Osteocyte (in vitro differentiated cells): ENCODE measurements at regions not wholly inside any gene's neighbourhood (a gene's known extent, or its start where the extent isn't known, plus 50 kb on each side); places are given as distances from the start of the nearest gene placed in this dataset.

Experiments used
- DNase-seq: peaks from one replicate; pipeline ENCODE4 v3.0.0; 2021; ENCODE audit warnings: mixed read lengths; ENCODE audit not compliant: unreplicated experiment; ENCODE audit errors: extremely low spot score
- H3K27ac Mint-ChIP-seq: one replicate; pipeline ENCODE4 v1.8.0; 2021; ENCODE audit warnings: mild to moderate bottlenecking, mixed read lengths; ENCODE audit not compliant: unreplicated experiment
- H3K27me3 Mint-ChIP-seq: one replicate; pipeline ENCODE4 v1.8.0; 2021; ENCODE audit warnings: mixed read lengths; ENCODE audit not compliant: unreplicated experiment
- H3K36me3 Mint-ChIP-seq: one replicate; pipeline ENCODE4 v1.8.0; 2021; ENCODE audit warnings: mixed read lengths; ENCODE audit not compliant: unreplicated experiment
- H3K4me1 Mint-ChIP-seq: one replicate; pipeline ENCODE4 v1.8.0; 2021; ENCODE audit warnings: mixed read lengths; ENCODE audit not compliant: unreplicated experiment
- H3K4me3 Mint-ChIP-seq: one replicate; pipeline ENCODE4 v1.8.0; 2021; ENCODE audit warnings: mild to moderate bottlenecking, moderate library complexity, mixed read lengths; ENCODE audit not compliant: unreplicated experiment
- H3K9me3 Mint-ChIP-seq: one replicate; pipeline ENCODE4 v1.8.0; 2021; ENCODE audit warnings: mixed read lengths; ENCODE audit not compliant: unreplicated experiment
- CTCF ChIP-seq: fragments of 200-600 bp; sonication (generic); IDR thresholded peaks from 2 replicates; pipeline ENCODE4 v1.5.0; 2021; ENCODE audit warnings: antibody characterized with exemption, mild to moderate bottlenecking, moderate library complexity

DNA sequence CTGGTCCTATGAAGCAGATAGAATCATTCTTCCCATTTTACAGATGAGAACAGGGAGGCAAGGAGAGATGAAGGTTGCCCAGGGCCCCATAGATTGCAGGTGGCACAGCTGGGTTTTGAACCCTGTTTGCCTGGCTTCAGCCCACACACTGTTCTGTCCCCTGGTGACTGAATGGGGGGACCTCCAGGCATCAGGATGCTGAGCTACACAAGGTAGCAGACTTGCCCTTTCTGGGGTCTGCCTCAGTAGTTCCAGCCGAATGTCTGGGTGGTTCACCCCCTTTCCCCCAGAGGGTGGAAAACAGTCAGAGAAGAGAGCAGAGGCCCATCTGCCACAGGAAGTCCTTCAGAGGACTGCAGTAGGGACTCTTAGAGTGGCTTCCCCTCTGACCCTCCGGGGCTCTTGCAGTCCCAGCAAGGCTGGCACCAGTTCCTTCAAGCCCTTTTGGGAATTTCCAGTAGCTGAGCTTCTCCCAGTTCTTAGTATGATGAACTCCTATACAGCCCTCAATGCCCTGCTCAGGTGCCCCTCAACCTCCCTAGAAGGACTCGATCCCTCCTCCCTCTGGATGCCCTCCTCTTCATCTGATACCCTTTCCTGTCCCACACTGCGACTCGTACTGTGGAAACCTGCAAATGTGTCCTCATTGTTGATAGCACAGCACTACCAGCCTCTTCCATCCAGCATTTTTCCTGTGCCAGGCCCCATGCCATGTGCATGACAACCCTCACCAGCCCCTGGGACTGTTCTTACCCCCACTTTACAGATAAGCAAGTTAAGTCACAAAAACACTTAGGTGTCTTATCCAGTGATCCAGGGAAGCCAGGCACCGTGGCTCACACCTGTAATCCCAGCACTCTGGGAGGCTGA lies 82.8 kb downstream of the IGLL1 start:
- no peak overlapping the region for H3K27ac Mint-ChIP-seq

GRCh38 chr22:23496445-23496833 lies 83.7 kb downstream of the IGLL1 start:
- H3K9me3 Mint-ChIP-seq = no peaks in the 10 kb centered on the region
- DNase-seq = no peak
- H3K36me3 Mint-ChIP-seq = no peaks in the 10 kb centered on the region
- H3K4me3 Mint-ChIP-seq = no peak overlapping the region
- no peak for TF ChIP-seq CTCF
- no peaks in the 10 kb centered on the region for H3K4me1 Mint-ChIP-seq
- peaks cover 7% of the 10 kb centered on the region for H3K27me3 Mint-ChIP-seq
- H3K27ac Mint-ChIP-seq = no peak overlapping the region

More for the DNA sequence above, 82.8 kb downstream of the IGLL1 start:
- no peaks in the 10 kb centered on the region for H3K36me3 Mint-ChIP-seq
- peaks cover 7% of the 10 kb centered on the region for H3K27me3 Mint-ChIP-seq
- TF ChIP-seq CTCF = no peak
- H3K4me3 Mint-ChIP-seq = no peak overlapping the region
- DNase-seq = no peak
- H3K4me1 Mint-ChIP-seq = no peaks in the 10 kb centered on the region
- no peaks in the 10 kb centered on the region for H3K9me3 Mint-ChIP-seq

- TF ChIP-seq CTCF = no peak
- H3K27ac Mint-ChIP-seq = no peak overlapping the region
- no peaks in the 10 kb centered on the region for H3K9me3 Mint-ChIP-seq
- no peak for DNase-seq
- no peak overlapping the region for H3K4me3 Mint-ChIP-seq
- H3K4me1 Mint-ChIP-seq = no peaks in the 10 kb centered on the region
- no peaks in the 10 kb centered on the region for H3K36me3 Mint-ChIP-seq
- peaks cover 7% of the 10 kb centered on the region for H3K27me3 Mint-ChIP-seq
These were observed 84.3 kb downstream of the IGLL1 start for GRCh38 chr22:23495614-23496444.

DNA sequence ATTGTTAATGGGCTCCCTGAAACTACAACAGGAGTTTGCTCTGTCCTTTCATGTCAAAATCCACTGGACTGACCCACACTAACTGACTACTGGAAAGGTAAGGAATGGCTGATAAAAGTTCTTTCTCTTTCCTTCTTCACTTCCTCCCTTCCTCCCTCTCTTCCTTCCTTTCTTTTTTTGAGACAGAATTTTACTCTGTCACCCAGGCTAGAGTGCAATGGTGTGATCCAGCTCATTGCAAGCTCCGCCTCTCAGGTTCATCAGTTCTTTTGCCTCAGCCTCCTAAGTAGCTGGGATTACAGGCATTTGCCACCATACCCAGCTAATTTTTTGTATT lies 85.2 kb downstream of the IGLL1 start:
- DNase-seq = no peak
- H3K9me3 Mint-ChIP-seq = no peaks in the 10 kb centered on the region
- no peak for TF ChIP-seq CTCF
- peaks cover 5% of the 10 kb centered on the region for H3K27me3 Mint-ChIP-seq
- H3K4me1 Mint-ChIP-seq = no peaks in the 10 kb centered on the region
- no peaks in the 10 kb centered on the region for H3K36me3 Mint-ChIP-seq
- H3K4me3 Mint-ChIP-seq = no peak overlapping the region
- no peak overlapping the region for H3K27ac Mint-ChIP-seq

DNA sequence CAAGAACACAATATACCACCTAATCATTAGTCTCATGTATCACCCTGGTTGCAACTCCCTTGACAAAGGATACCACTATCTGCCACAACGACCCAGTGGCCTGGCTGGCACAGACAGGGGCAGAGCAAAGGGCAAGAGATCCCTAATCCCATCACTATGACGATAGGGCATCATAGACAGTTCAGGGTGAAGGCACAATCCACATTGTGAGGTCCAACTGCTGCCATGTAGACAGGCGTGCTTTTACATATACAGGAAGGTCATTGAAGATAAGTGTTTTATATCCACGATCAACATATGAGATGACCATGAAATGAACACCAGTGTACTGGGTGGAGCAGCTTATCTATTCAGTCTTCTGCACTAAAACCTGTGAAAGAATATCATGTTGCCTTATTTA lies 94.6 kb downstream of the IGLL1 start:
- H3K36me3 Mint-ChIP-seq = no peaks in the 10 kb centered on the region
- H3K4me1 Mint-ChIP-seq = no peaks in the 10 kb centered on the region
- TF ChIP-seq CTCF = no peak
- no peak for DNase-seq
- H3K27ac Mint-ChIP-seq = no peak overlapping the region
- H3K27me3 Mint-ChIP-seq = peaks cover 46% of the 10 kb centered on the region
- H3K4me3 Mint-ChIP-seq = no peak overlapping the region
- H3K9me3 Mint-ChIP-seq = no peaks in the 10 kb centered on the region
